ENCODE measurements at regions not wholly inside any gene's neighbourhood (a gene's known extent, or its start where the extent isn't known, plus 50 kb on each side); places are given as distances from the start of the nearest gene placed in this dataset.

DNA sequence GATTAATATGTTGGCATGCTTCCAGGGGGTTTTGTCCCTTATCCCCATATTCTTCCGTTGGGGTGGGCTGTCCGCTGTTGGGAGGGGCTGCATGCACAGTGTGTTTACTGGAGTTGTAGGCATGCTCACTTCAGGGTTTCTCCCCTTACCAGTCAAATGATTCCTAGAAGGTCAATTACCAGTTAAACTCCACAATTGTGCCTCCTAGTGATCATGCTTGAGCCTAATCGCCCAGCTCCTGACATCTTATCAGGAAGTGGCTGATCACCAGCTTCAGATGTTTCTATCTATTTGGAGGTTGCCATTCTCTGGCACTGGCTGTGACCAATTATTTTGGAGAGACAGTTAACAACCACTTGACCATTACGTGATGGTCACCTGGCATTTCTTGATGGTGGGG is 1090.0 kb downstream of the SLITRK5 start:
- no peak for DNase-seq (ENCODE audit: low read depth)
- H3K4me3 ChIP-seq (replicated peaks; ENCODE audit: low read depth, low read length): no peak overlapping the region
- TF ChIP-seq, protein P1, sequence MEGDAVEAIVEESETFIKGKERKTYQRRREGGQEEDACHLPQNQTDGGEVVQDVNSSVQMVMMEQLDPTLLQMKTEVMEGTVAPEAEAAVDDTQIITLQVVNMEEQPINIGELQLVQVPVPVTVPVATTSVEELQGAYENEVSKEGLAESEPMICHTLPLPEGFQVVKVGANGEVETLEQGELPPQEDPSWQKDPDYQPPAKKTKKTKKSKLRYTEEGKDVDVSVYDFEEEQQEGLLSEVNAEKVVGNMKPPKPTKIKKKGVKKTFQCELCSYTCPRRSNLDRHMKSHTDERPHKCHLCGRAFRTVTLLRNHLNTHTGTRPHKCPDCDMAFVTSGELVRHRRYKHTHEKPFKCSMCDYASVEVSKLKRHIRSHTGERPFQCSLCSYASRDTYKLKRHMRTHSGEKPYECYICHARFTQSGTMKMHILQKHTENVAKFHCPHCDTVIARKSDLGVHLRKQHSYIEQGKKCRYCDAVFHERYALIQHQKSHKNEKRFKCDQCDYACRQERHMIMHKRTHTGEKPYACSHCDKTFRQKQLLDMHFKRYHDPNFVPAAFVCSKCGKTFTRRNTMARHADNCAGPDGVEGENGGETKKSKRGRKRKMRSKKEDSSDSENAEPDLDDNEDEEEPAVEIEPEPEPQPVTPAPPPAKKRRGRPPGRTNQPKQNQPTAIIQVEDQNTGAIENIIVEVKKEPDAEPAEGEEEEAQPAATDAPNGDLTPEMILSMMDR (IDR thresholded peaks at IDR 0.05; ENCODE audit: low read length, missing control alignments): no peak

DNA sequence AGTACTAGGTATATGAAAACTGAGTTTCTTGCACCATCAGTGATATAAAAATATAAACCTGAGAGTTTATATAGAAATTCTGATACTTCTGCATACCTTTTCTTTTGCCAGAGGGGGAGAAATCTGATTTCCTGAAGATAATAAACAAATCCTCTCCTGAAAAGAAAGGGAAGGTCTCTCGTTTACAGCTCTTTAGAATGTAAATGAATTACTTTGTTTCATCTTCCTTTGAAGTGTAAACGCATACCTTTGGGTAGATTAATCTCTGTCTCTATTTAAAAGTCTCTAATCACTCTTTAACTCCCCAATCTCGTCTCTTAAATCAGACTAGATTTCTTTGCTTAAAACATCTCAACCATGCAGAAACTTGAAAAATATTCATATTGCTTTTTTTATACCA is 1092.9 kb downstream of the SLITRK5 start:
- TF ChIP-seq, protein P1 (IDR thresholded peaks at IDR 0.05; ENCODE audit: low read length, missing control alignments): no peak
- DNase-seq (ENCODE audit: low read depth): no peak
- no peak overlapping the region for H3K4me3 ChIP-seq (replicated peaks; ENCODE audit: low read depth, low read length)

DNA sequence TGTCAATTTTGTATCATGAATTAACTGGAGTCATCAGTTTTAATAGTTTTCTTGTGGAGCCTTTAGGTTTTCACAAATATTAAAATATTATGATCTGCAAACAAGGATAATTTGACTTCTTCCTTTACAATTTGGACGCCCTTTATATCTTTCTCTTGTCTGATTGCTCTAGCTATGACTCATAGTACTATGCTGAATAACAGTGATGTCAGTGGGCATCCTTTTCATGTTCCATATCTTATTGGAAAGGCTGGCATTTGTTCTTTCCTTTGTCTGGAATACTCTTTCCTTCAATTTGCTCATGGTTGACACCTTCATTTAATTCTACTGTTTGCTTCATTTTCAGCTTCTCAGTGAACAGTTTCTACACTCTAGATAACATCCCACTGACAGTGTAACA is 1129.3 kb downstream of the SLITRK5 start:
- TF ChIP-seq, protein P1 (IDR thresholded peaks at IDR 0.05; ENCODE audit: low read length, missing control alignments): no peak
- no peak for DNase-seq (ENCODE audit: low read depth)
- no peak overlapping the region for H3K4me3 ChIP-seq (replicated peaks; ENCODE audit: low read depth, low read length)

DNA sequence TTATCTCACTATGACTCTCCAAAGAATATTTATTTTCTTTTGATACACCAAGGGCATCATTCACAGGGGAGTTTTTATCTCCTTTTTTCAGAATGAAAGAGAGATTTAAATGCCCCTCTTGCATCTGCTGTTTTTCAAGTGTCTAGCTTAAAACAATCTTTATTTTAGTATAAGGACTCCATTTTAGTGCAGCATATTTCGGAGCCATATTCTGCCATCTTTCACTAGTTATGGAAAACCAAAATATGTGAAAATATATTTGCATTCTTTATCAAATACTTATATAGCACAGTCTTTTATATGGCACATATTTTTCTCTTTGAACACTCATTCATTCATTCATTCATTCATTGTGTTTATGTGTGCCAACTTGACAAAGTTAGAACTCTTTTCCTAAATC is 1130.2 kb downstream of the SLITRK5 start:
- DNase-seq (ENCODE audit: low read depth): no peak
- TF ChIP-seq, protein P1 (IDR thresholded peaks at IDR 0.05; ENCODE audit: low read length, missing control alignments): no peak
- no peak overlapping the region for H3K4me3 ChIP-seq (replicated peaks; ENCODE audit: low read depth, low read length)

DNA sequence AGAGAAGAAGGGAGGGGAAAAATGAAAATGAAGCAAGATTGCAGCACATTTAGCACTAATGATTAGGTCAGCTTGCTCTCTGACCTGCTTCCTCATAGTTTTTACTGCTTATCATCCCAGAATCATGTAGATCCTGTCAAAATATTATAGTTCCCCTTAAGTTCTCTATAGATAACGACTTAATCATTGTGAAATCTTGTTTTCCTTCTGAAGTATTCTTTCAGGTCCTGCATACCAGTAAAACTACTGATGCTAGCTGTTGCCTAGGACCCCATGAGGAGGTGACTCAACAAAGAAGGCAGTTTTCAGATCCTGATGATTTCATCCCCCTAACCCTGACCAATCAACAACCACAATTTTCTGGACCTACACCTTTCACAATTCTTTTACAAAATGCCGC is 1131.7 kb downstream of the SLITRK5 start:
- TF ChIP-seq, protein P1 (IDR thresholded peaks at IDR 0.05; ENCODE audit: low read length, missing control alignments): no peak
- H3K4me3 ChIP-seq (replicated peaks; ENCODE audit: low read depth, low read length): no peak overlapping the region
- no peak for DNase-seq (ENCODE audit: low read depth)

DNA sequence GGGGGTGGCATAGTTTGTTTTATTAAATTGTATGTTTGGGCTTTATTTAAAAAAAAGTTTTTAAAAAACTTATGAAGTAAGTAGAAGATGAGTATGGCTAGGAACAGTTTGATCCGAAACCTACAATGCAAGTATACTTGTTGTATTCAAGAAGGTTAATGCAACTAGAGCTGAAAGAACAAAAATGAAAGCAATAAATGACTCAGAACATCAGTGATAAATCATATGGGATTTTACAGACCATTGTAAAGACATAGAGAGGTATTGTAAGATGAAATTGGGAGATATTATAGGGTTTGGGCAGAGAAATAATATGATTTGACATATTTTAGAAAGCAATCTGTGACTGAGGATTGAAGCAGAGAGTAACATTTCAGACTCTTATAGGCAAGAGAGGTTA is 1135.3 kb downstream of the SLITRK5 start:
- no peak overlapping the region for H3K4me3 ChIP-seq (replicated peaks; ENCODE audit: low read depth, low read length)
- TF ChIP-seq, protein P1 (IDR thresholded peaks at IDR 0.05; ENCODE audit: low read length, missing control alignments): no peak
- no peak for DNase-seq (ENCODE audit: low read depth)

DNA sequence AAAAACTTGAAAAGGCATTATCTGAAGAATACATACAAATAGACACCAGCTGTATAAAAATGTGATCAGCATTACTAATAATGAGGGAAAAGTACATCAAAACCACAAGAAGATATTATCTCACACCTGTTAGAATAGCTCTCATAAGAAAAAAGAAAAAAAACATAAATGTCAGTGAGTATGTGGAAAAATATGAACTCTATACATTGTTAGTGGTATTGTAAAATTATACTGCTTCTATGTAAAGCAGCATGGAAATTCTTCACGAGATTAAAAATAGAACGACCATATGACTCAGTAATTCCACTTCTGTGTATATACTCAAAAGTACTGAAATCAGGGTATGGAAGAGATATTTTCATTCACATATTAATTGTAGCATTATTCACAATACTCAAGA is 1146.4 kb downstream of the SLITRK5 start:
- TF ChIP-seq, protein P1 (IDR thresholded peaks at IDR 0.05; ENCODE audit: low read length, missing control alignments): no peak
- no peak for DNase-seq (ENCODE audit: low read depth)
- no peak overlapping the region for H3K4me3 ChIP-seq (replicated peaks; ENCODE audit: low read depth, low read length)
